Uterus (tissue), 2 donors: ENCODE measurements at regions not wholly inside any gene's neighbourhood (a gene's known extent, or its start where the extent isn't known, plus 50 kb on each side); places are given as distances from the start of the nearest gene placed in this dataset.

Source experiments
- POLR2A ChIP-seq, 2 donors: fragments of 450-650 bp; IDR thresholded peaks; one replicate each; pipeline ENCODE4 v1.6.1; 2016; ENCODE audit warnings: antibody characterized with exemption in 2 of 2, mild to moderate bottlenecking in 1 of 2, moderate library complexity in 1 of 2
- TF ChIP-seq, protein P1 (sequence below), 4 experiments: fragments of 200-600 bp in 2 of 4; fragments of 450-650 bp in 2 of 4; sonication (generic) in 2 of 4; IDR thresholded peaks; one replicate each; pipeline ENCODE4 v1.5.1; 2016 to 2019; ENCODE audit warnings: antibody characterized with exemption in 4 of 4, mild to moderate bottlenecking in 2 of 4, moderate library complexity in 1 of 4

DNA sequence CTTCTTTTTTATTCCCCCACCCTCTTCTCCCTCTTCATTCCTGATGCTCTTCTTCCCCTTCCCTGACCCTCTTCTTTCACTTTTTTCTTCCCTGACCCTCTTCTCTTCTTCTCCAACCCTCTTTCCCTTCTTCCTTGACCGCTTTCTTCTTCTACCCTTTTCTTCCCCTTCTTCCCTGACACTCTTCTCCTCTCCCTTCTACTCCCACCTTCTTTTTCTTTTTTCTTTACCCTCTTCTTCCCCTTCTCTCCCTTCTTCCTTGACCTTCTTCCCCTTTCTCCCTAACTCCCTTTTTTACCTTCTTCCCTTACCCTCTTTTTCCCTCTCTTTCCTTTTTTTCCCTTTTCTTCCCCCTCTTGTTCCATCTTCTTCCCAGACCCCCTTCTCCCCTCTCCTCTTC, 931.3 kb downstream of the UQCRFS1 start:
- TF ChIP-seq, protein P1, sequence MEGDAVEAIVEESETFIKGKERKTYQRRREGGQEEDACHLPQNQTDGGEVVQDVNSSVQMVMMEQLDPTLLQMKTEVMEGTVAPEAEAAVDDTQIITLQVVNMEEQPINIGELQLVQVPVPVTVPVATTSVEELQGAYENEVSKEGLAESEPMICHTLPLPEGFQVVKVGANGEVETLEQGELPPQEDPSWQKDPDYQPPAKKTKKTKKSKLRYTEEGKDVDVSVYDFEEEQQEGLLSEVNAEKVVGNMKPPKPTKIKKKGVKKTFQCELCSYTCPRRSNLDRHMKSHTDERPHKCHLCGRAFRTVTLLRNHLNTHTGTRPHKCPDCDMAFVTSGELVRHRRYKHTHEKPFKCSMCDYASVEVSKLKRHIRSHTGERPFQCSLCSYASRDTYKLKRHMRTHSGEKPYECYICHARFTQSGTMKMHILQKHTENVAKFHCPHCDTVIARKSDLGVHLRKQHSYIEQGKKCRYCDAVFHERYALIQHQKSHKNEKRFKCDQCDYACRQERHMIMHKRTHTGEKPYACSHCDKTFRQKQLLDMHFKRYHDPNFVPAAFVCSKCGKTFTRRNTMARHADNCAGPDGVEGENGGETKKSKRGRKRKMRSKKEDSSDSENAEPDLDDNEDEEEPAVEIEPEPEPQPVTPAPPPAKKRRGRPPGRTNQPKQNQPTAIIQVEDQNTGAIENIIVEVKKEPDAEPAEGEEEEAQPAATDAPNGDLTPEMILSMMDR (IDR thresholded peaks at IDR 0.05): no peak
- no peak for TF ChIP-seq POLR2A (IDR thresholded peaks at IDR 0.05)
